ENCODE measurements at regions not wholly inside any gene's neighbourhood (a gene's known extent, or its start where the extent isn't known, plus 50 kb on each side); places are given as distances from the start of the nearest gene placed in this dataset.

DNA sequence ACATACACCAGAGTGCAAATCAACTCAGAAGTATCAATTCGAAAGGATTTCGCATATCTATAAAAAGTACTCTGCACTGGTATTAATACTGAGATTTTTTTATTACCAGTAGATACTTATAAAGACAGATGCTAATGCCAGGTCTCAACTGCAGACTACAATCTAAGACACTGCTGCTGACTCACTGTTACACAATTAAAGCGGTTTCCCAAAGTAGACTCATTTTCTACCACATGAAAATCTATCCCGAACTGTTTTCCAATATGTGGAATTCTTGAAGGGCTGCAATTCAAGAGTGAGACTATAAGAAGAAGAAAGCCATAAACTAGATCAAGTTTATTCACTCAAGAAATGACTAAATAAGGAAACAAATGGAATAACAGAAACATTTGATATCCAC, 57.2 kb upstream of the ARHGAP32 start:
- TF ChIP-seq TAF1 (IDR thresholded peaks at IDR 0.05; ENCODE audit: low read depth) (no peak), CREB1 (IDR thresholded peaks at IDR 0.05; ENCODE audit: low read depth) (no peak), TEAD4 (IDR thresholded peaks at IDR 0.05) (no peak), FOXM1 (IDR thresholded peaks at IDR 0.05; ENCODE audit: borderline replicate concordance, low read depth) (no peak), EP300 (IDR thresholded peaks at IDR 0.05; ENCODE audit: borderline replicate concordance) (no peak)
- TF ChIP-seq, protein P1, sequence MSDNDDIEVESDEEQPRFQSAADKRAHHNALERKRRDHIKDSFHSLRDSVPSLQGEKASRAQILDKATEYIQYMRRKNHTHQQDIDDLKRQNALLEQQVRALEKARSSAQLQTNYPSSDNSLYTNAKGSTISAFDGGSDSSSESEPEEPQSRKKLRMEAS (IDR thresholded peaks at IDR 0.05), result no peak
